A549 (cell line): ENCODE measurements at regions not wholly inside any gene's neighbourhood (a gene's known extent, or its start where the extent isn't known, plus 50 kb on each side); places are given as distances from the start of the nearest gene placed in this dataset.

Source experiments
- ATAC-seq, 2 experiments: fragments of 200-7000 bp in 1 of 2; fragments of >200 bp in 1 of 2; cut with Nextera tagmentation in 1 of 2; cut with Tn5 transposase in 1 of 2; 3 replicates each; pipeline versions ENCODE4 v1.8.0 to v1.9.1; 2018 to 2020; ENCODE audit warnings: mild to moderate bottlenecking in 1 of 2, moderate library complexity in 1 of 2
- CTCF ChIA-PET: fragments of 300-600 bp; sonication (Branson Sonifier 250); formaldehyde crosslinking; extraction: SDS; loops from one replicate; lab custom pipeline; 2021; ENCODE audit warnings: antibody characterized with exemption, inconsistent platforms; lab: Yijun Ruan, JAX
- POLR2A ChIA-PET: fragments of 350-600 bp; formaldehyde crosslinking; extraction: SDS; loops from one replicate; lab custom pipeline; 2021; ENCODE audit warnings: antibody characterized with exemption, inconsistent platforms; lab: Yijun Ruan, JAX
- DNase-seq, 2 experiments: peaks; one replicate each; pipeline versions ENCODE4 v3.0.0 to v3.0.0-alpha.2; 2011 to 2016; ENCODE audit warnings: low read depth in 1 of 2, low spot score in 1 of 2
- FAIRE-seq: peaks from 2 replicates; lab custom pipeline; 2011; peaks lifted over from hg19 to GRCh38; lab: Jason Lieb, UNC
- H3K27ac ChIP-seq, 2 experiments: fragments of >200 bp; sonication (Bioruptor Twin); formaldehyde crosslinking; 3 replicates each; pipeline ENCODE4 v1.5.1; 2016 to 2017
- H3K4me1 ChIP-seq: fragments of >200 bp; sonication (Bioruptor Twin); formaldehyde crosslinking; 3 replicates; pipeline ENCODE4 v1.6.1; 2016
- H3K4me2 ChIP-seq: fragments of >200 bp; sonication (Bioruptor Twin); formaldehyde crosslinking; 3 replicates; pipeline ENCODE4 v1.6.1; 2016
- H3K4me3 ChIP-seq: fragments of >200 bp; sonication (Bioruptor Twin); formaldehyde crosslinking; 3 replicates; pipeline ENCODE4 v1.5.1; 2016
- H3K9me3 ChIP-seq: fragments of >200 bp; sonication (Bioruptor Twin); formaldehyde crosslinking; 3 replicates; pipeline ENCODE4 v1.6.1; 2016
- BCL3 ChIP-seq: fragments of >200 bp; sonication (Bioruptor Twin); formaldehyde crosslinking; IDR thresholded peaks from 3 replicates; pipeline ENCODE4 v1.6.1; 2016
- BHLHE40 ChIP-seq: IDR thresholded peaks from 2 replicates; pipeline ENCODE4 v1.6.1; 2012; ENCODE audit warnings: low read depth, low read length, inconsistent platforms
- CBX2 ChIP-seq: fragments of 200-600 bp; sonication (generic); IDR thresholded peaks from 2 replicates; pipeline ENCODE4 v1.6.1; 2016; ENCODE audit warnings: low read depth, mild to moderate bottlenecking, borderline replicate concordance
- CBX8 ChIP-seq: fragments of 200-600 bp; sonication (generic); IDR thresholded peaks from 2 replicates; pipeline ENCODE4 v1.6.1; 2016
- CEBPB ChIP-seq, 2 experiments: fragments of >200 bp in 1 of 2; sonication (Bioruptor Twin) in 1 of 2; formaldehyde crosslinking in 1 of 2; IDR thresholded peaks; 2 replicates each; pipeline ENCODE4 v1.6.1; 2012 to 2016
- CHD2 ChIP-seq: fragments of 150-350 bp; IDR thresholded peaks from 2 replicates; pipeline ENCODE4 v1.6.1; 2014; ENCODE audit warnings: low read length; ENCODE audit not compliant: partially characterized antibody
- E2F6 ChIP-seq: IDR thresholded peaks from 2 replicates; pipeline ENCODE4 v1.6.1; 2012; ENCODE audit warnings: low read depth, borderline replicate concordance
- EHF ChIP-seq: fragments of 250-450 bp; sonication (Bioruptor Pico); IDR thresholded peaks from 2 replicates; pipeline ENCODE4 v1.5.0; 2020; ENCODE audit warnings: mild to moderate bottlenecking
- EHMT2 ChIP-seq: fragments of 200-600 bp; sonication (generic); IDR thresholded peaks from 2 replicates; pipeline ENCODE4 v1.6.1; 2016; ENCODE audit warnings: antibody characterized with exemption, low read depth, mild to moderate bottlenecking, moderate library complexity
- EP300 ChIP-seq, 2 experiments: fragments of >200 bp; sonication (Bioruptor Twin); formaldehyde crosslinking; IDR thresholded peaks; 2 replicates in 1 of 2; 3 replicates in 1 of 2; pipeline ENCODE4 v1.6.1; 2016 to 2017
- FOSB ChIP-seq: fragments of 250-450 bp; sonication (Bioruptor Pico); IDR thresholded peaks from 2 replicates; pipeline ENCODE4 v1.5.0; 2020; ENCODE audit warnings: mild to moderate bottlenecking, moderate library complexity
- HDAC2 ChIP-seq: fragments of 200-600 bp; sonication (generic); IDR thresholded peaks from 2 replicates; pipeline ENCODE4 v1.6.1; 2016
- HEYL ChIP-seq: fragments of 250-450 bp; sonication (Bioruptor Pico); IDR thresholded peaks from 2 replicates; pipeline ENCODE4 v1.8.0; 2021; ENCODE audit warnings: mild to moderate bottlenecking, moderate library complexity
- HMGXB4 ChIP-seq: fragments of 250-450 bp; sonication (Bioruptor Pico); IDR thresholded peaks from 2 replicates; pipeline ENCODE4 v1.5.0; 2021; ENCODE audit warnings: mild to moderate bottlenecking, moderate library complexity, borderline replicate concordance
- HOXA7 ChIP-seq: fragments of 250-450 bp; sonication (Bioruptor Pico); IDR thresholded peaks from 2 replicates; pipeline ENCODE4 v1.5.0; 2020; ENCODE audit warnings: mild to moderate bottlenecking, moderate library complexity
- JUNB ChIP-seq: fragments of >200 bp; sonication (Bioruptor Twin); formaldehyde crosslinking; IDR thresholded peaks from 2 replicates; pipeline ENCODE4 v1.6.1; 2016
- KDM5A ChIP-seq: fragments of 200-600 bp; sonication (generic); IDR thresholded peaks from 2 replicates; pipeline ENCODE4 v1.6.1; 2016; ENCODE audit warnings: antibody characterized with exemption, mild to moderate bottlenecking
- MAX ChIP-seq: IDR thresholded peaks from 2 replicates; pipeline ENCODE4 v1.6.1; 2012
- MAZ ChIP-seq: fragments of 150-350 bp; IDR thresholded peaks from 2 replicates; pipeline ENCODE4 v1.6.1; 2014; ENCODE audit warnings: antibody characterized with exemption, low read depth, low read length, borderline replicate concordance
- NFE2L2 ChIP-seq: fragments of 150-350 bp; conservative IDR thresholded peaks from 2 replicates; pipeline ENCODE4 v1.6.1; 2014; ENCODE audit warnings: low read length
- NR3C1 ChIP-seq: fragments of >200 bp; sonication (Bioruptor Twin); formaldehyde crosslinking; IDR thresholded peaks from 3 replicates; pipeline ENCODE4 v1.6.1; 2017
- PBX3 ChIP-seq: IDR thresholded peaks from 2 replicates; pipeline ENCODE4 v1.6.1; 2012
- POLR2AphosphoS2 ChIP-seq: conservative IDR thresholded peaks from 2 replicates; pipeline ENCODE4 v1.6.1; 2012; ENCODE audit warnings: low read length, improper control_type of control experiment, inconsistent platforms
- REST ChIP-seq: fragments of 200-600 bp; sonication (generic); IDR thresholded peaks from 2 replicates; pipeline ENCODE4 v1.6.1; 2016; ENCODE audit warnings: antibody characterized with exemption, mild to moderate bottlenecking, moderate library complexity
- RFX5 ChIP-seq: fragments of 450-650 bp; IDR thresholded peaks from 2 replicates; pipeline ENCODE4 v1.7.1; 2014; ENCODE audit warnings: antibody characterized with exemption, mild to moderate bottlenecking, moderate library complexity
- RNF2 ChIP-seq: fragments of 200-600 bp; sonication (generic); IDR thresholded peaks from 2 replicates; pipeline ENCODE4 v1.6.1; 2016; ENCODE audit warnings: low read depth, mild to moderate bottlenecking, antibody characterized with exemption, moderate library complexity, borderline replicate concordance
- SMC3 ChIP-seq: fragments of >200 bp; sonication (Bioruptor Twin); formaldehyde crosslinking; IDR thresholded peaks from 3 replicates; pipeline ENCODE4 v1.6.1; 2018; ENCODE audit warnings: inconsistent platforms
- SREBF2 ChIP-seq: fragments of 450-650 bp; IDR thresholded peaks from 2 replicates; pipeline ENCODE4 v1.6.1; 2014; ENCODE audit warnings: mild to moderate bottlenecking, moderate library complexity
- TP53 ChIP-seq: fragments of 250-450 bp; sonication (Bioruptor Pico); IDR thresholded peaks from 2 replicates; pipeline ENCODE4 v1.5.0; 2021; ENCODE audit warnings: mild to moderate bottlenecking, moderate library complexity
- ZC3H11A ChIP-seq: fragments of 450-650 bp; IDR thresholded peaks from 2 replicates; pipeline ENCODE4 v1.6.1; 2014; ENCODE audit warnings: antibody characterized with exemption, mild to moderate bottlenecking
- WGBS: methylation state at CpG from one replicate; pipeline ENCODE4 v1.1.6; 2017; ENCODE audit errors: missing lambda C conversion rate; 5-methylcytosine and 5-hydroxymethylcytosine counted together

GRCh38 chr4:66014146-66014765, 344.0 kb upstream of the EPHA5 start:
- Histone ChIP-seq H3K4me2 (no peak overlapping the region), H3K4me3 (no peak overlapping the region), H3K9me3 (no peaks in the 10 kb centered on the region; the same call in 2 of the 3 replicates), H3K4me1 (no peaks in the 10 kb centered on the region), H3K27ac (no peak overlapping the region)
- no peak for FAIRE-seq
- TF ChIP-seq JUNB (no peak), EHMT2 (no peak), RNF2 (no peak), HOXA7 (CRISPR knock-in tag) (no peak), E2F6 (no peak), HEYL (CRISPR knock-in tag) (no peak), CEBPB (IDR thresholded peaks at IDR 0.05) (no peak), EP300 (IDR thresholded peaks at IDR 0.05) (no peak), EHF (CRISPR knock-in tag) (no peak), POLR2AphosphoS2 (no peak), PBX3 (no peak), TP53 (no peak), BHLHE40 (no peak), CBX8 (no peak), CBX2 (no peak)
- WGBS, result 40% methylated on average over 3 of the region's 3 CpGs
- ChIA-PET CTCF (no interaction called here), POLR2A (no interaction called here)
- ATAC-seq, result no peak
- DNase-seq, result no peak

- peak overlapping the region; percentile 75 for H3K4me2 ChIP-seq
These were observed 330.3 kb upstream of the EPHA5 start for GRCh38 chr4:66000510-66001117.

More at GRCh38 chr4:66000510-66001117, 330.3 kb upstream of the EPHA5 start:
- peak overlapping the region in 1 of 2 experiments; percentile 86; a peak in 3 of 6 replicates for H3K27ac ChIP-seq
- TF ChIP-seq HMGXB4 (CRISPR knock-in tag), result no peak
- TF ChIP-seq FOSB (CRISPR knock-in tag), result no peak
- TF ChIP-seq JUNB, result no peak
- no peak for TF ChIP-seq RFX5
- no peak for TF ChIP-seq CHD2
- TF ChIP-seq KDM5A, result no peak
- TF ChIP-seq BCL3, result no peak
- no peak for TF ChIP-seq NFE2L2
- no peak for TF ChIP-seq MAX
- TF ChIP-seq POLR2AphosphoS2, result no peak
- no peak for TF ChIP-seq ZC3H11A
- TF ChIP-seq HDAC2, result no peak
- no peak for TF ChIP-seq SREBF2
- no peak for TF ChIP-seq NR3C1
- no peak for TF ChIP-seq EHF (CRISPR knock-in tag)
- TF ChIP-seq MAZ, result no peak
- no peak for TF ChIP-seq REST
- no peak for TF ChIP-seq SMC3
- ChIA-PET CTCF (no interaction called here), POLR2A (no interaction called here)
- no peaks in the 10 kb centered on the region for H3K4me1 ChIP-seq
- ATAC-seq, result no peak
- DNase-seq, result no peak
- WGBS, result 9% methylated on average over 1 of the region's 1 CpG
- peak overlapping the region; percentile 60; the same call in 2 of the 3 replicates for H3K4me3 ChIP-seq
- no peaks in the 10 kb centered on the region for H3K9me3 ChIP-seq
- FAIRE-seq, result no peak
